Sigmoid colon (tissue), 6 donors: ENCODE measurements at regions not wholly inside any gene's neighbourhood (a gene's known extent, or its start where the extent isn't known, plus 50 kb on each side); places are given as distances from the start of the nearest gene placed in this dataset.
A peak's percentile ranks its signal among the peaks of the same experiment; 100 is the strongest.

Experiments
- DNase-seq: peaks from one replicate; pipeline ENCODE4 v3.0.0-alpha.2; 2019
- H3K27ac ChIP-seq, 4 donors: fragments of 200-600 bp; sonication (generic); one replicate each; pipeline ENCODE4 v1.5.1; 2016 to 2019; ENCODE audit warnings: mild to moderate bottlenecking in 1 of 4
- H3K27me3 ChIP-seq, 3 donors: fragments of 200-600 bp; sonication (generic); one replicate each; pipeline ENCODE4 v1.5.1; 2019; ENCODE audit warnings: mild to moderate bottlenecking in 1 of 3
- H3K36me3 ChIP-seq, 4 donors: fragments of 200-600 bp; sonication (generic); one replicate each; pipeline ENCODE4 v1.5.1; 2016 to 2019
- H3K4me1 ChIP-seq, 4 donors: fragments of 200-600 bp; sonication (generic); one replicate each; pipeline ENCODE4 v1.5.1; 2017 to 2019
- H3K4me3 ChIP-seq, 4 donors: fragments of 200-600 bp; sonication (generic); one replicate each; pipeline ENCODE4 v1.5.1; 2017 to 2019; ENCODE audit warnings: mild to moderate bottlenecking in 2 of 4, moderate library complexity in 1 of 4
- H3K9me3 ChIP-seq, 4 donors: fragments of 200-600 bp in 3 of 4; sonication (generic) in 3 of 4; one replicate each; pipeline versions ENCODE4 v1.5.1 to v1.6.1; 2013 to 2019
- EP300 ChIP-seq, 4 donors: sonication (generic); formaldehyde crosslinking; IDR thresholded peaks; one replicate each; pipeline ENCODE4 v1.6.1; 2017; ENCODE audit warnings: antibody characterized with exemption in 4 of 4
- POLR2A ChIP-seq, 2 donors: fragments of 450-650 bp; IDR thresholded peaks; one replicate each; pipeline ENCODE4 v1.6.1; 2016; ENCODE audit warnings: antibody characterized with exemption in 2 of 2, mild to moderate bottlenecking in 2 of 2, moderate library complexity in 2 of 2
- POLR2AphosphoS5 ChIP-seq, 4 donors: sonication (generic); formaldehyde crosslinking; IDR thresholded peaks; one replicate each; pipeline ENCODE4 v1.6.1; 2017; ENCODE audit warnings: antibody characterized with exemption in 4 of 4
- WGBS, 2 donors: extraction: QIAGEN DNeasy Blood & Tissue Kit; methylation state at CpG; one replicate each; pipeline ENCODE4 v1.1.7; 2013; 5-methylcytosine and 5-hydroxymethylcytosine counted together
- intact Hi-C: fragments of 100-400 bp; cut with DNase I; formaldehyde crosslinking; loops from one replicate; pipeline ENCODE4 v1.15.1; 2023
- TF ChIP-seq, protein P1 (sequence below), 4 experiments: fragments of 450-650 bp in 3 of 4; fragments of 200-600 bp in 1 of 4; IDR thresholded peaks; one replicate each; pipeline ENCODE4 v1.5.1; 2016 to 2019; ENCODE audit warnings: antibody characterized with exemption in 4 of 4, mild to moderate bottlenecking in 3 of 4, moderate library complexity in 2 of 4
- donor health status: healthy with polysubstance abuse.
- donor health status: healthy.

DNA sequence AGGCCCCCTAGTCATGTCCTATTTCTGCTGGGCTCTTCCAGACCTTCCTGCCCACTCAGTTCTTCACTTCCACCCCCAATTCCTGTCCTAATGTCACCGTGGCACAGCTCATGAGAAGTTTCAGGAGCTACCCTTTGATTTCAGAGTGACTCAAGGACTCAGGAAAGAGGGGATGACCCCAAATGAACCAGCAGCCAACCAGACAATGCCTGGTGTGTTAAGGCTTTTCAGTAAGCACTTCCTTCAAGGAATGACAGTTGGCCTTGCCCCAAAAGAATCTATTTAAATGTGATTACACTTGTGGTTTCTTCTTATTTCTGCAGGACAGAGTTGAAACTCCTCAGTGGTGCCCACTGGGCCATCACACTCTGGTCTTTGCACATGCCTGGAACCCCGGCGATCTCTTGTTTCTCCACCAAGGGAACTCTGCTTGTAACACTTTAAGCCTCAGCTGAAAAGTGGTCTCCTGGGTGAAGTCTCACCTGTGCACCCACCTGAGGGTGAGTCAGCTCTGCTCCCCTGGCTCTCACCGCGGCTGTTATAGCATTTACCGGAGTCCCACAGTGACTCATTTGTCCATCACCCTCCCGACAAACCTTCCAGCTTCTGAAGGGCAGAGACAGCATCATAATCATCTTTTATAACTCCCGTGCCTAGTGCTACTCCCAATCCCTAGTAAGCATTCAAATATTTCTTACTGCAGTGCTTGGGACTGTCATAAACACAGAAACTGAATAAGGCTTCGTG lies 123.0 kb upstream of the SVIL start:
- no peak overlapping the region for H3K4me3 ChIP-seq
- H3K36me3 ChIP-seq = no peaks in the 10 kb centered on the region
- TF ChIP-seq, protein P1, sequence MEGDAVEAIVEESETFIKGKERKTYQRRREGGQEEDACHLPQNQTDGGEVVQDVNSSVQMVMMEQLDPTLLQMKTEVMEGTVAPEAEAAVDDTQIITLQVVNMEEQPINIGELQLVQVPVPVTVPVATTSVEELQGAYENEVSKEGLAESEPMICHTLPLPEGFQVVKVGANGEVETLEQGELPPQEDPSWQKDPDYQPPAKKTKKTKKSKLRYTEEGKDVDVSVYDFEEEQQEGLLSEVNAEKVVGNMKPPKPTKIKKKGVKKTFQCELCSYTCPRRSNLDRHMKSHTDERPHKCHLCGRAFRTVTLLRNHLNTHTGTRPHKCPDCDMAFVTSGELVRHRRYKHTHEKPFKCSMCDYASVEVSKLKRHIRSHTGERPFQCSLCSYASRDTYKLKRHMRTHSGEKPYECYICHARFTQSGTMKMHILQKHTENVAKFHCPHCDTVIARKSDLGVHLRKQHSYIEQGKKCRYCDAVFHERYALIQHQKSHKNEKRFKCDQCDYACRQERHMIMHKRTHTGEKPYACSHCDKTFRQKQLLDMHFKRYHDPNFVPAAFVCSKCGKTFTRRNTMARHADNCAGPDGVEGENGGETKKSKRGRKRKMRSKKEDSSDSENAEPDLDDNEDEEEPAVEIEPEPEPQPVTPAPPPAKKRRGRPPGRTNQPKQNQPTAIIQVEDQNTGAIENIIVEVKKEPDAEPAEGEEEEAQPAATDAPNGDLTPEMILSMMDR (IDR thresholded peaks at IDR 0.05) = no peak
- TF ChIP-seq EP300 (IDR thresholded peaks at IDR 0.05) (peak in 1 of 4 donors; percentile 64), POLR2AphosphoS5 (IDR thresholded peaks at IDR 0.05) (peak in 1 of 4 donors; percentile 66), POLR2A (IDR thresholded peaks at IDR 0.05) (no peak)
- intact Hi-C loops = no loop called here
- peak overlapping the region; percentile 2 to 68 (median 50) for H3K27ac ChIP-seq
- no peak for DNase-seq
- 24 to 63% methylated on average over 9 of the region's 9 CpGs for WGBS, 2 donors
- no peaks in the 10 kb centered on the region for H3K9me3 ChIP-seq
- no peaks in the 10 kb centered on the region for H3K27me3 ChIP-seq
- peaks cover 0 to 25% (median 13%) of the 10 kb centered on the region in 4 donors for H3K4me1 ChIP-seq

DNA sequence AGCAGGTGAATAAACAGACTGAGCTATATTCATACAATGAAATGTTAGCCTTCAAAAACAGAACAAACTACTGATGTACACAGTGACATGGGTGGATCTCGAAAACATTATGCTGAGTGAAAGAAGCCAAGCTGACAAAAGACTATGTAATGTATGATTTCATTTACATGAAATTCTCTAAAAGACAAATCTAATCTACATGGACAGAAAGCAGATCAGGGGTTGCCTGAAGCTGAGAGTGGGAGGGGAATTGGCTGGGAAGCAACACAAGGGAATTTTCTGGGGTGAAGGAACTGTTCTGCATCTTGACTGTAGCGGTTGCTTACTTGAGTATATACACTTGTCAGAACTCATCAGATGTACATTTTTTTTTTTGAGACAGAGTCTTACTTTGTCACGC lies 121.7 kb upstream of the SVIL start:
- WGBS, 2 donors = 89 to 95% methylated on average over 3 of the region's 3 CpGs

GRCh38 chr10:29753283-29753682 lies 118.5 kb upstream of the SVIL start:
- H3K27me3 ChIP-seq = no peaks in the 10 kb centered on the region
- H3K27ac ChIP-seq = no peak overlapping the region
- no peak overlapping the region for H3K4me3 ChIP-seq
- WGBS, 2 donors = 93 to 96% methylated on average over 7 of the region's 7 CpGs
- no peak for DNase-seq
- intact Hi-C loops = no loop called here
- TF ChIP-seq POLR2A (IDR thresholded peaks at IDR 0.05) (no peak), POLR2AphosphoS5 (IDR thresholded peaks at IDR 0.05) (no peak), EP300 (IDR thresholded peaks at IDR 0.05) (no peak)
- TF ChIP-seq, protein P1 (IDR thresholded peaks at IDR 0.05) = no peak
- no peaks in the 10 kb centered on the region for H3K36me3 ChIP-seq
- H3K4me1 ChIP-seq = peaks cover 0 to 25% (median 11%) of the 10 kb centered on the region in 4 donors
- H3K9me3 ChIP-seq = no peaks in the 10 kb centered on the region

More for the DNA sequence above, 121.7 kb upstream of the SVIL start:
- H3K4me3 ChIP-seq = no peak overlapping the region
- no peak for DNase-seq
- H3K27me3 ChIP-seq = no peaks in the 10 kb centered on the region
- intact Hi-C loops = no loop called here
- H3K27ac ChIP-seq = peak overlapping the region in 2 of 4 donors; percentile 60 to 68
- H3K9me3 ChIP-seq = no peaks in the 10 kb centered on the region
- peaks cover 0 to 25% (median 13%) of the 10 kb centered on the region in 4 donors for H3K4me1 ChIP-seq
- H3K36me3 ChIP-seq = no peaks in the 10 kb centered on the region
- TF ChIP-seq EP300 (IDR thresholded peaks at IDR 0.05) (no peak), POLR2A (IDR thresholded peaks at IDR 0.05) (no peak), POLR2AphosphoS5 (IDR thresholded peaks at IDR 0.05) (no peak)
- TF ChIP-seq, protein P1 (IDR thresholded peaks at IDR 0.05) = no peak

DNA sequence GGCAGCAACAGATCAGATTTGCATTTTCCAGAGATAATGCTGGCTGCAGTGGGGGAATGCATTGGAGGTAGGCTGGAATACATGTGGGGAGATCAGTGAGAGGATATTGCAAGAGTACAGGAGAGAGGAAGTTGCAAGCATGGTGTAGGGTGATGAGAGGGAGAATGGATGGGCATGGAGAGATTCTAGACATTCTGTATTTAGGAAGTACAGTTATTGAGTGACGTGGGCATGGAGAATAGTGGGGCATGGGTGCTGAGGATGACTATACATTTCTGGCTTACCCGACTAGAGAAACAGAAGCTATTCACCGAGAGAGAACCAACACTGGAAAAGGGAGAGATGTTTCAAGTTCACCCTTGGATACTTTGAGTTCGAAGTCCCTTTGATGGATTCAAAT lies 116.9 kb upstream of the SVIL start:
- 92% methylated on average over 4 of the region's 4 CpGs for WGBS, 2 donors
- intact Hi-C loops = no loop called here
- Histone ChIP-seq H3K27ac (no peak overlapping the region), H3K4me1 (peaks cover 0 to 9% (median under 1%) of the 10 kb centered on the region in 4 donors), H3K4me3 (no peak overlapping the region), H3K9me3 (no peaks in the 10 kb centered on the region), H3K27me3 (no peaks in the 10 kb centered on the region), H3K36me3 (no peaks in the 10 kb centered on the region)
- no peak for TF ChIP-seq POLR2AphosphoS5 (IDR thresholded peaks at IDR 0.05)
- TF ChIP-seq EP300 (IDR thresholded peaks at IDR 0.05) = no peak
- TF ChIP-seq, protein P1 (IDR thresholded peaks at IDR 0.05) = no peak
- TF ChIP-seq POLR2A (IDR thresholded peaks at IDR 0.05) = no peak
- no peak for DNase-seq
